ENCODE measurements at regions not wholly inside any gene's neighbourhood (a gene's known extent, or its start where the extent isn't known, plus 50 kb on each side); places are given as distances from the start of the nearest gene placed in this dataset.
"Not testable (repeated sequence)": the region's sequence is repeated elsewhere in the genome, so short reads cannot be mapped to it uniquely, and the experiment has no call there.

- TF ChIP-seq CTCF (IDR thresholded peaks at IDR 0.05), result no peak
- Histone ChIP-seq H3K27ac (no peak overlapping the region), H3K4me3 (no peak overlapping the region)
- DNase-seq (ENCODE audit: low spot score), result no peak
These were observed 505.5 kb downstream of the PRIM2 start for GRCh38 chr6:57822896-57823358.

DNA sequence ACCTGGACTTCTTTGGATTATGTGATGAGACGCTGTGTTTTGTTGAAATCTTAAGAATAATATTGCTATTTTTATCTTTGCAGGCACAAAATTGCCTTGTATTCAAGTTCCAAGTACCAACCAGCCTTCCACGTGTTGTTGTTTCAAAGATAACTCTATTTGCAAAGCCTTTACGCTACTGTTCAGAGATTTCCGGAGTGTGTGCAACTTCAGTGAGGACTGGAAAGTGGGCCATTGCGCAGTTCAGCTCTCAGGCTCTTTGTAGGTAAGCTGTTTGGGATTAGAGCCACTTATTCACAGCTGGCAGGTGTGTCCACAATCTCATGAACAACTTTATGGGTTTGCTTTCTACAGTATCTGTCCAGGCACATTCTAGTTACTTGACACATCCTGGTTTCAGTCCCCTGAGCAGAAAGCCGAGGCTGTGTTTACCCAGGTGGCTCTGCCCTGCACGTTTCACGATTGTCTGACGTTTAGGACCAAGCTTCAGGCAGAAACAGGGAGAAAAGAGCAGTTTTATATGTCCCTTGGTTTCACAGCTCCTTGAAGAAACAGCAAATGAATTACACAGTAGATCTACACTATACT, 520.3 kb downstream of the PRIM2 start:
- H3K27ac ChIP-seq; DNase-seq (ENCODE audit: low spot score); H3K4me3 ChIP-seq: not testable (repeated sequence)

DNA sequence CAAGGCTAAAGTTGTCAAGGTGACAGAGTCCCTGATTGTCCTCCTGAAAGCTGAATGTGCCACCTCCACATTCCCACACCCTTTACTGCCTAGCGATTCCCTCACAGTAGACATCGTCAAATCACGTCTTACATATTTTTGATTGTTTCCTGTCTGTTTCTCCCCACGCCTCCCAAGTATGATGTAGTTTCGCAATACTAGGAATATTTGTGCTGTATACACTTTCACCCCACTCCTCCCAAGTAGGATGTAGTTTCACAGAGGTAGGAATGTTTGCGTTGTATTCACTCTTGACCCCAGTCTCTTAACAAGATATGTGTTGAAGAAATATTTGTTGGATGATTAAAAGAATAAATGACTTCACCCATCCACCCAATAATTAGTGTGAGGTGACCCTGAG, 524.1 kb downstream of the PRIM2 start:
- not testable (repeated sequence) for H3K4me3 ChIP-seq; H3K27ac ChIP-seq; DNase-seq (ENCODE audit: low spot score)

DNA sequence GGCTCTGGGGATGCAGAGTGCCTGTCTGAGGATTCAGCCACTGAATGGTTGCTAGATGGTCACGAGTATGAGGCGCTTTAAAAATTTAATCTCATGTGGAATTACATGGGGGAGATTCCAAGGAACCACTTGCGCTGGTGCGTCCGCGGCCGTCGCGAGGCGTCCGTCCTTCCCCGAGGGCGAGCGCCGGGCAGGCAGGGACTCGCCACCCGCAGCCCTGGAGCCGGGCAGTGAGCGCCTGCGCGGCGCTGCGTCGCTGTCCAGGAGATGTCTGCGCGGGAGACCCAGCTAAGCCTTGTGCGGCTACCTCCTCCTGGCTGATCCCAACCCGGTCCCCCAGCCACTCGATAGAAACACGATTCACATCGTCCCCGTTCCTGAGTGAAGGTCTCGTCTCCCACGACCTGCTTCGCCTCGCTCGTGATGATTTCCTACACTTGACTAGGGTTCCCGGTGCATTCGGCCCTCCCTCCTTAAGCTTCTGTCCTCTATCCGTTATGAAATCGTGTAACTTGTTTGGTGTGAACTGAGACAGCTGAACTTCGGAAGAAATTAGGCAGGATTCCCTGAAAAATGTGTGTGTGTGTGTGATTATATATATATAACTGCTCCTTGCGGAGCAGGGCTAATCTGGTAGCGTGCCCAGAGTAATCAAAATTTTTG, 536.4 kb downstream of the PRIM2 start:
- H3K4me3 ChIP-seq; H3K27ac ChIP-seq; DNase-seq (ENCODE audit: low spot score): not testable (repeated sequence)

DNA sequence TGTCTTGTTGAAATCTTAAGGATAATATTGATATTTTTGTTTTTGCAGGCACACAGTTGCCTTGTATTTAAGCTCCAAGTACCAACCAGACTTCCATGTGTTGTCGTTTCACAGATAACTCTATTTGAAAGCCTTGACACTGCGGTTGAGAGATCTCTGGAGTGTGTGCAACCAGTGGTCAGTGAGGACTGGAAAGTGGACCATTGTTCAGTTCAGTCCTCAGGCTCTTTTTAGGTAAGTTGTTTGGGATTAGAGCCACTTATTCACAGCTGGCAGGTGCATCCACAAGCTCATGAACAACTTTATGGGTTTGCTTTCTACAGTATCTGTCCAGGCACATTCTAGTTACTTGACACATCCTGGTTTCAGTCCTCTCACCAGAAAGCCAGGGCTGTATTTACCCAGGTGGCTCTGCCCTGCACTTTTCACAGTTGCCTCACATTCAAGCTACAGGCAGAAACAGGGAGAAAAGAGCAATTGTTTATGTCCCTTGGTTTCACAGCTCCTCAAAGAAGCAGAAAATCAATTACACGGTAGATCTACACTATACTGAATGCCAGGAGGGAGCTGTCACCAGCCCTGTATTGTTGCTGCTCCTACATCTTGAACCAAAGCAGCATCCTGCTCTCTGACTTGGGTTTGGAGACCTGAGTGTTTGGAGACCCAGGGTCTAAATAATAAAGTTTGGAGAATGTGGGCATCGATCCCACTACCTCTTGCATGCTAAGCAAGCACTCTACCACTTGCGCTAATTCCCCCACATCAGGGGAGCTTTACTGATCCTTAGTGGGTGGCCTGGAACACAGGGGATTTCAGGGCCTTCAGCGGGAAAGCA, 543.3 kb downstream of the PRIM2 start:
- DNase-seq (ENCODE audit: low spot score); H3K27ac ChIP-seq; H3K4me3 ChIP-seq: not testable (repeated sequence)

- not testable (repeated sequence) for H3K27ac ChIP-seq; H3K4me3 ChIP-seq; DNase-seq (ENCODE audit: low spot score)
These were observed 552.7 kb downstream of the PRIM2 start for GRCh38 chr6:57870083-57870482.

DNA sequence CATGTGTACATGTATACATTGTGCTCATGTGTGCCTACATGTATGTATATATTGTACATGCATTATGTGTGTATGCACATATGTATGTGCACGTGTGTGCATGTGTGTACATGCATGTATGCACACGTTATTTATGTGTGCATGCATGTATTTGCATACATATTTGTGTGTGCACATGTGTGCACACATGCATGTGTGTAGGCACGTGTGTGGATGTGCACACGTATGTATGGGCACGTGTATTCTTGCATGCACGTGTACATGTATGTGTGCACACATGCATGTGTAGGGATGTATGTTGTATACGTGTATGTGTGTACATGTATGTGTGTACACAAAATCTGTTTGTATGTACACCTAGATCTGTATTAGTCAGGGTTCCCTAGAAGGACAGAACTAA, 556.0 kb downstream of the PRIM2 start:
- H3K4me3 ChIP-seq; DNase-seq (ENCODE audit: low spot score): not testable (repeated sequence)

GRCh38 chr6:57876659-57877058, 559.2 kb downstream of the PRIM2 start:
- not testable (repeated sequence) for H3K27ac ChIP-seq; H3K4me3 ChIP-seq; DNase-seq (ENCODE audit: low spot score)

More for the DNA sequence above, 556.0 kb downstream of the PRIM2 start:
- H3K27ac ChIP-seq, result not testable (repeated sequence)

DNA sequence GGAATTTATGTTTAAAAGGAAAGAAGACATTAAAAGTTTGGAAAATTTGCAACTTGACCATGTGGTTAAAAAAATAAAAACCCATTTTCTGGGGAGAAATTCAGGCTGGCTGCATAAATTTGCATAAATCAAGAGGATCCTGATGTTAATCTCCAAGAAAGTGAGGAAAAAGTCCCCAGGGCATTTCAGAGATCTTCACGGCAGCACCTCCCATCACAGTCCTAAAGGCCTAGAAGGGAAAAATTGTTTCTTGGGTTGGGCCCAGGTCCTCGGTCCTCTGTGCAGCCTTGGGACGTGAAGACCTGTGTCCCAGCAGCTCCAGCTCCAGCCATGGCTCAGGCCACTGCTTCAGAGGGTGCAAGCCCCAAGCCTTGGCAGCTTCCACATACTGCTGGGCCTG, 560.3 kb downstream of the PRIM2 start:
- not testable (repeated sequence) for DNase-seq (ENCODE audit: low spot score); H3K27ac ChIP-seq; H3K4me3 ChIP-seq

DNA sequence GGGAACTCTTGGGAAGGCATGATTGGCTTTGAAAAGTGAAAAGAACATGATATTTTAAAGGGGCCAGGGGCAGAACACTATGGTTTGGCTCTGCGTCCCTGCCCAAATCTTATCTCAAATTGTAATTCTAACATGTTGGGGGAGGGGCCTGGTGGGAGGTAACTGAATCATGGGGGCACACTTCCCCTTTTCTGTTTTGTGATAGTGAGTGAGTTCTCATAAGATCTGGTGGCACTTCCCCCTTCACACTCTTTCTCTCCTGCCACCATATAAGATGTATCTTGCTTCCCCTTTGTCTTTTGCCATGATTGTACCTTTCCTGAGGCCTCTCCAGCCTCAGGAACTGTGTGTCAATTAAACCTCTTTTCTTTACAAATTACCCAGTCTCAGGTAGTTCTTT, 561.4 kb downstream of the PRIM2 start:
- H3K4me3 ChIP-seq; H3K27ac ChIP-seq; DNase-seq (ENCODE audit: low spot score): not testable (repeated sequence)

DNA sequence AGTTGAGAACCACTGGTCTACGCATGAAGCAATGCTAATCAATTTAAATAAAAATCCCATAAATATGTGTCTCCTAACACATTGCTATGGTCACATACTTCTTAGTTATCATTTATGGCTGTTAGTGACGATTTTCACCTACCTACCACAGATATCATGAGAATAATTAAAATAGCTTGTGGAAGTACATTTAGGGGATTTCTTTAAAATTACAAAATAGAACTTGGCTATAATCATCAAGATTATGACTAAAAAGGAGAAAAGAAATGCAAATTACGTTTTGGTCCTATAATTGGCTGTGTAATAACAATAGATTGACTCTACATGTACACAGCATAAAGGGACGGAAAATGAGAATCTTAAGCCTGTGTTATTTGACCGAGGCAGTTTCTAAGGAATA, 581.4 kb downstream of the PRIM2 start:
- H3K27ac ChIP-seq; DNase-seq (ENCODE audit: low spot score); H3K4me3 ChIP-seq: not testable (repeated sequence)

- not testable (repeated sequence) for DNase-seq (ENCODE audit: low spot score); H3K27ac ChIP-seq; H3K4me3 ChIP-seq
These were observed 583.4 kb downstream of the PRIM2 start for GRCh38 chr6:57900687-57901399.

GRCh38 chr6:57901445-57901844, 584.0 kb downstream of the PRIM2 start:
- H3K4me3 ChIP-seq; DNase-seq (ENCODE audit: low spot score); H3K27ac ChIP-seq: not testable (repeated sequence)

GRCh38 chr6:57904356-57904755, 586.9 kb downstream of the PRIM2 start:
- DNase-seq (ENCODE audit: low spot score); H3K27ac ChIP-seq; H3K4me3 ChIP-seq: not testable (repeated sequence)

GRCh38 chr6:57915300-57915699, 597.9 kb downstream of the PRIM2 start:
- DNase-seq (ENCODE audit: low spot score); H3K4me3 ChIP-seq; H3K27ac ChIP-seq: not testable (repeated sequence)

DNA sequence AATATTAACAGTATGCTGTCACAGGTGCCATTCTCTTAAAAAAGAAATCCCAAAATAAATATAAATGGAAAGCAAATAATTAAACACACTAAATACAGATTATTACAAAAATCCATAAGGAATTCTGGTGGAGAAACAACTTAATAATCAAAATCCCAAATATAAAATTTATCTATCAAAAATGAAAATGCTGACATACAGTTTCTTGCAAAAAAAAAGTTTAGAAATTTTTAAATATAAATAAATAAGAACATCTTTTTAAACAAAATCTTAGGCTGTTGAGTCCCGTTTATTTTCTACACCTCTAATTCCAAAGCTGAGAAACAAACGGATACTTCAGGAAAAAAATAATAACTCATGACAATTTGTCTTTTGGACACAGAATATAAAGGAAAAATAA, 625.5 kb downstream of the PRIM2 start:
- H3K4me3 ChIP-seq; H3K27ac ChIP-seq; DNase-seq (ENCODE audit: low spot score): not testable (repeated sequence)

DNA sequence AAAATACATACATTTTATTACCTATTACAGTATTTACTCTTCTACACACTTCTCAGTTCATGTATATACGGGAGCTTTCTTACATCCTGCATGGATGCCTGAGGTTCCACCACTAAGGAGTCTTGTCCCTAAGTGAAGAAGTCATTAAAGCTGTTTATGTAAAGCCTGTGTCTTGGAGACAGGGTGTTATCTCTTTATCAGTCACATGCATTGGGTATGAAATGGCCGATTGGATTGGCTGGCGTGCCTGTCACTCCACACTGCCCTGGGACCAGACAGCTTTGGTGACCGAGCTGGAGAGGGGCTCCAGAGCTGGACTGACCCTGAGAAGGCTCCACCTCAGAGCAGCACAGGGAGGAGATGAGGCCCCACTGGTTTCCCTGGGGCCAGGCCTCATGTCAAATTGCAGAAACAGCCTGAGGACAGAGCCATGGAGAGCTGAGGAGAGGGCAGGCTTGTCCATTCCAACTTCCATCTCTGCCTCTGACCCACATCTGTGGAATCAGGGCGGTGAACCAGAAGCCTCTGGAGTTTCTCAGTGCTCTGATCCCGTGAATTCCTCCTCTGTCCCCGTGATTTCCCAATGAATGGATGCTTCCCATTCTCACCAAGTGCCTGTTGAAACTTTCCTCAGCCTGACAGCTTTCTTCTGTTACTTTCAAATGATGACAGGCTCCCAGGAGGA, 628.8 kb downstream of the PRIM2 start:
- not testable (repeated sequence) for H3K27ac ChIP-seq; DNase-seq (ENCODE audit: low spot score); H3K4me3 ChIP-seq
